ENCODE measurements at regions not wholly inside any gene's neighbourhood (a gene's known extent, or its start where the extent isn't known, plus 50 kb on each side); places are given as distances from the start of the nearest gene placed in this dataset.

DNA sequence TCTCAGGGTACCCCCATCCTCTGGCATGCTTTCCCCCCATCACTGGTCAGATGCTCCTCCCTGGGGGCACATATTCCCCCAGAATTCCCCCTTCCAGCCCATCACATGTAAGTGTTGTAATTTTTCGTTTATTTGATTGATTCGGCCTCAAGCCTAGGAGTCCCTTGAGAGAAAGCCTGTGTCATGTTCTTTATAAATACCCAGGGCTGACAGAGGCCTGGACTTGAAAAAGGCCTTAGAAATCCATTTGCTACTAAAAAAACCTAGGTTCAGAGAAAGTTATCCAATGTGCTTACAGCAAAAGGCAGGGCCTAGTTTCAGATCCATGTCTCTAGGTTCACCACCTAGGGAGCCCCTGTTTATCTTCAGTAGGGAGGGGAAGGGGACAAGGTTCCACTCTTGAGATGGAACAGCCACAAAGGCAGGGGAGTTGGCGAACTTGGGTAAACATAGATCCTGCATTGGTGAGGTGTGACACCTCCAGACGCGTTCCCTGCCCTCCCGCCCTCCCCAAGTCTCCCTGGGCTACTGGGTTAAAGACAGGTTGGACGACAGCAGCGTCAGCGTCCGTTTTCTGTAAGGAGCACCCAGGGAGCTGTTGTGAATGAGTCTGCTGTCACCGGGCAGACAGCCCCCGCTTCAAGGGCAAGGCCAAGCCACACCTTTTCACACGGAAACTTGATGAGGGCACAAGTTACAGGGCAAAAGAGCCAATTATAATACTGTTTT lies 147.8 kb downstream of the EN1 start:
- H3K4me1 ChIP-seq (ENCODE audit: control insufficient read depth, insufficient read depth, low read length, unreplicated experiment), result peaks cover 21% of the 10 kb centered on the region
- no peaks in the 10 kb centered on the region for H3K36me3 ChIP-seq (ENCODE audit: insufficient read depth, low read length)
- no peak overlapping the region for H3K27ac ChIP-seq (ENCODE audit: low read depth, low read length)
- no peaks in the 10 kb centered on the region for H3K79me2 ChIP-seq (ENCODE audit: control insufficient read depth, insufficient read depth, low read length, unreplicated experiment)
- H2AFZ ChIP-seq (ENCODE audit: low read length, unreplicated experiment), result no peak overlapping the region
- H3K27me3 ChIP-seq (ENCODE audit: insufficient read depth, low read length), result no peaks in the 10 kb centered on the region
- H3K4me3 ChIP-seq (ENCODE audit: low read depth, low read length), result no peak overlapping the region

- Histone ChIP-seq H3K27ac (ENCODE audit: low read depth, low read length) (no peak overlapping the region), H3K79me2 (ENCODE audit: control insufficient read depth, insufficient read depth, low read length, unreplicated experiment) (no peaks in the 10 kb centered on the region), H3K27me3 (ENCODE audit: insufficient read depth, low read length) (no peaks in the 10 kb centered on the region), H3K4me1 (ENCODE audit: control insufficient read depth, insufficient read depth, low read length, unreplicated experiment) (peaks cover 16% of the 10 kb centered on the region), H3K4me3 (ENCODE audit: low read depth, low read length) (no peak overlapping the region), H3K36me3 (ENCODE audit: insufficient read depth, low read length) (no peaks in the 10 kb centered on the region), H2AFZ (ENCODE audit: low read length, unreplicated experiment) (no peak overlapping the region)
Measured at GRCh38 chr2:118698564-118698963, 148.9 kb downstream of the EN1 start.

DNA sequence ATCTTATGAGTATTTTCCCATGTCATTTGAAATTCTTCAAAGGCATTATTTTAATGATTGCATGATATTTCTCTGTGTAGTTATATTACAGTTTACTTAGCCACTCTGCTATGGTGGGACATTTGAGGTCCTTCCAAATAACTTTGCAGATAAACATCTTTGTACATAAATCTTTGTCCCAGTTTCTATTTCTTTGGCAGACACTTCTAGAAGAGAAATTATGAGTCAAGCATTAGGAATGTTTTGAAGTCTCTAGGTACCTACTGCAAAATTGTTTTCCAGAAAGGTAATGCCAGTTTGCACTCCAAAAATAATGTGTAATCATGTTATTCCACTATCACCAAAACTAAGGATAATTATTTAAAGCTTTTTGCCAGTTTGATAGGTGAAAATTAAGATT lies 149.7 kb downstream of the EN1 start:
- H3K79me2 ChIP-seq (ENCODE audit: control insufficient read depth, insufficient read depth, low read length, unreplicated experiment), result no peaks in the 10 kb centered on the region
- no peak overlapping the region for H2AFZ ChIP-seq (ENCODE audit: low read length, unreplicated experiment)
- H3K4me3 ChIP-seq (ENCODE audit: low read depth, low read length), result no peak overlapping the region
- H3K27me3 ChIP-seq (ENCODE audit: insufficient read depth, low read length), result no peaks in the 10 kb centered on the region
- H3K4me1 ChIP-seq (ENCODE audit: control insufficient read depth, insufficient read depth, low read length, unreplicated experiment), result peaks cover 16% of the 10 kb centered on the region
- no peaks in the 10 kb centered on the region for H3K36me3 ChIP-seq (ENCODE audit: insufficient read depth, low read length)
- H3K27ac ChIP-seq (ENCODE audit: low read depth, low read length), result no peak overlapping the region

DNA sequence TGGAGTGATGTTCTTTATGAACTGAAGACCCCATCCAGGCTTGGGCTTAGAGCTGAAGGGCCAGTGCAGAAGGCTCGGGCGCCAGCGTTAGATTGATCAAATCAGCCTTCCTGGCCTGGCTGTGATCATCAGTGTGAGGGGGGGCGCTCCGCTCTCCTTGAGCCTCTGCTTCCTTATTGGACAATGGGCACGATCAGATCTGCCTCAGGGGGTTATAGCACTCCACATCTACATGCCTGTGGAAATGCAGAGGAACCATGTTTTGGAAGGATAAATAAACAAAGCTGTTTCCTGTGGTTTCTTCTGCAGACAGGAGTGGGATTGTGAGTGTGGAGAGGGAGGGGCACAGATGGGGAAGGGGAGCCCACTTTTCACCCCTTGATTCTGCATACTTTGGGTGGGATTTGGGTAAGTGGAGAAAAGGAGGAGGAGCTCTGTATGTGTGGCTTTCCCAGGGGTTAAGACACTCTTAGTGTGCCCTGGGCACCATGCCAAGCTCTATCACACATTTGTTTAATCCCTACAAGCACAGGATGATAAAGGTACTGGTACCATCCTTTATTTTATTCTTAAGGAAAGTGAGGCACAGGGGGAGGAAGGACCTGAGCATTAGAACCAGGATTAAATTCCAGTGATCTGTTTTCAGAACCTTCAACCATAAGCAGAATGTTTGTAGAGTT lies 150.5 kb downstream of the EN1 start:
- Histone ChIP-seq H3K27me3 (ENCODE audit: insufficient read depth, low read length) (no peaks in the 10 kb centered on the region), H3K27ac (ENCODE audit: low read depth, low read length) (no peak overlapping the region), H3K36me3 (ENCODE audit: insufficient read depth, low read length) (no peaks in the 10 kb centered on the region), H3K4me3 (ENCODE audit: low read depth, low read length) (no peak overlapping the region), H3K79me2 (ENCODE audit: control insufficient read depth, insufficient read depth, low read length, unreplicated experiment) (no peaks in the 10 kb centered on the region), H2AFZ (ENCODE audit: low read length, unreplicated experiment) (no peak overlapping the region), H3K4me1 (ENCODE audit: control insufficient read depth, insufficient read depth, low read length, unreplicated experiment) (peaks cover 16% of the 10 kb centered on the region)

GRCh38 chr2:118693287-118693822 lies 154.1 kb downstream of the EN1 start:
- Histone ChIP-seq H3K27ac (ENCODE audit: low read depth, low read length) (no peak overlapping the region), H2AFZ (ENCODE audit: low read length, unreplicated experiment) (no peak overlapping the region), H3K4me3 (ENCODE audit: low read depth, low read length) (no peak overlapping the region), H3K27me3 (ENCODE audit: insufficient read depth, low read length) (no peaks in the 10 kb centered on the region), H3K4me1 (ENCODE audit: control insufficient read depth, insufficient read depth, low read length, unreplicated experiment) (peaks cover 16% of the 10 kb centered on the region), H3K36me3 (ENCODE audit: insufficient read depth, low read length) (no peaks in the 10 kb centered on the region), H3K79me2 (ENCODE audit: control insufficient read depth, insufficient read depth, low read length, unreplicated experiment) (no peaks in the 10 kb centered on the region)

DNA sequence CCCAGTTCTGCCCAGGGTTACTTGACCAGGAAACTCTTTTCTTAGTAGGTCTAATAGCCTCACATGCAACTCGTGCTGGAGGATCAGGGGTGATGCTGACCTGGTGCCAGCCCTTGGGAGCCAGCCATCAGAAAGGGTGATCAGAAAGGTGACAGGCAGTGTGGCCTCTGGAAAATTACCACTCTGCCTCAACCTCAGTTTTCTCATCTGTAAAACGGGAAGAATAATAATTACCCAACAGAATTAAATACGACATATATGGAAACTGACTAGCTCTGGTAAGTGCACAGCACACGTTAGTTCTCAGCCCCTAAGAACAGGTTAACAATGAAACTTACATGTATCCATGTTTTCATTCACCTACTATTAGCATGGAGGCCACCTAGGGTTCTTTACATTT lies 157.6 kb downstream of the EN1 start:
- Histone ChIP-seq H3K27me3 (ENCODE audit: insufficient read depth, low read length) (no peaks in the 10 kb centered on the region), H3K27ac (ENCODE audit: low read depth, low read length) (no peak overlapping the region), H3K79me2 (ENCODE audit: control insufficient read depth, insufficient read depth, low read length, unreplicated experiment) (no peaks in the 10 kb centered on the region), H2AFZ (ENCODE audit: low read length, unreplicated experiment) (no peak overlapping the region), H3K4me3 (ENCODE audit: low read depth, low read length) (no peak overlapping the region), H3K4me1 (ENCODE audit: control insufficient read depth, insufficient read depth, low read length, unreplicated experiment) (peaks cover 16% of the 10 kb centered on the region), H3K36me3 (ENCODE audit: insufficient read depth, low read length) (no peaks in the 10 kb centered on the region)

- Histone ChIP-seq H3K27me3 (ENCODE audit: insufficient read depth, low read length) (no peaks in the 10 kb centered on the region), H2AFZ (ENCODE audit: low read length, unreplicated experiment) (no peak overlapping the region), H3K36me3 (ENCODE audit: insufficient read depth, low read length) (no peaks in the 10 kb centered on the region), H3K4me1 (ENCODE audit: control insufficient read depth, insufficient read depth, low read length, unreplicated experiment) (peaks cover 16% of the 10 kb centered on the region), H3K27ac (ENCODE audit: low read depth, low read length) (no peak overlapping the region), H3K79me2 (ENCODE audit: control insufficient read depth, insufficient read depth, low read length, unreplicated experiment) (no peaks in the 10 kb centered on the region), H3K4me3 (ENCODE audit: low read depth, low read length) (no peak overlapping the region)
Measured at GRCh38 chr2:118689456-118689855, 158.0 kb downstream of the EN1 start.

DNA sequence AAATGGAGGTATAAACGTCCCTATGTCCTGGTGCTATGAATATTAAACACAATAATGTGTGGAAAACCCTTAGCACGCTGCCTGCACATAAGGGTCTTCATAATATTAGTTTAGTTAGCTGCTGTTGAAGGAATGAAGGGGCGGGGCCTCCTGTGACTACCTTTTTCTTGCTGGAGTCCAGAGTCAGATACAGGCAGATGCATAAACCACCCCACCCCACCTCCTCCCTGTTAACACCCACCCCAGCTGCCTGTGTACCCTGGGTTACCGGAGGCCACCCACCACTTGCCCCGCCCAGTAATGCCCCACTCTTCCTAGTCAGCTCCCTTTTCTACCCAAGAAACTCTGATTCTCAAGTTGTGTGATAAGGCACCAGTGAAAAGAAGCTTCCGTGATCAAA lies 158.4 kb downstream of the EN1 start:
- Histone ChIP-seq H3K79me2 (ENCODE audit: control insufficient read depth, insufficient read depth, low read length, unreplicated experiment) (no peaks in the 10 kb centered on the region), H3K4me1 (ENCODE audit: control insufficient read depth, insufficient read depth, low read length, unreplicated experiment) (peaks cover 16% of the 10 kb centered on the region), H3K27me3 (ENCODE audit: insufficient read depth, low read length) (no peaks in the 10 kb centered on the region), H2AFZ (ENCODE audit: low read length, unreplicated experiment) (no peak overlapping the region), H3K4me3 (ENCODE audit: low read depth, low read length) (no peak overlapping the region), H3K36me3 (ENCODE audit: insufficient read depth, low read length) (no peaks in the 10 kb centered on the region), H3K27ac (ENCODE audit: low read depth, low read length) (no peak overlapping the region)

- Histone ChIP-seq H3K27ac (ENCODE audit: low read depth, low read length) (no peak overlapping the region), H3K36me3 (ENCODE audit: insufficient read depth, low read length) (no peaks in the 10 kb centered on the region), H2AFZ (ENCODE audit: low read length, unreplicated experiment) (no peak overlapping the region)
Measured at GRCh38 chr2:118687698-118688097, 159.8 kb downstream of the EN1 start.

DNA sequence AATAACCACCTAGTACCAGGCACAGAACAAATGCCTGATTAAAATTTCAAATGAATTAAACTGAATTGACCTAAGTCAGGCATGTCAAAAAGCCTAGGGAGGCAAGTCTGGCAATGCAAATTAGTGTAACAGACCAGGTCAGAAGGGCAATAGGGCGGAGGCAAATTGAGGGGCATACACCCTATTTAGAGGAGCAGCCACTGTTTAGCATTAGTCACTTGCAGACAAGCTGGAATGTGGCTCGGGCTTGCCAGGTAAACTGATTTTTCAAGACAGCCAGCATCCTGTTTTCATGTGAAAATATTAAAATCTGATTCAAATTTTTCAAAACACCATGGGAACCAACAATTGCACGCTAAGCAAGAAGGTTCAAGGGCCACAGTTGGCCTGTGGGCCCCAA lies 160.3 kb downstream of the EN1 start:
- no peaks in the 10 kb centered on the region for H3K36me3 ChIP-seq (ENCODE audit: insufficient read depth, low read length)
- no peak overlapping the region for H2AFZ ChIP-seq (ENCODE audit: low read length, unreplicated experiment)
- no peaks in the 10 kb centered on the region for H3K79me2 ChIP-seq (ENCODE audit: control insufficient read depth, insufficient read depth, low read length, unreplicated experiment)
- H3K4me3 ChIP-seq (ENCODE audit: low read depth, low read length), result no peak overlapping the region
- no peak overlapping the region for H3K27ac ChIP-seq (ENCODE audit: low read depth, low read length)
- no peaks in the 10 kb centered on the region for H3K27me3 ChIP-seq (ENCODE audit: insufficient read depth, low read length)
- peaks cover 16% of the 10 kb centered on the region for H3K4me1 ChIP-seq (ENCODE audit: control insufficient read depth, insufficient read depth, low read length, unreplicated experiment)

More at GRCh38 chr2:118687698-118688097, 159.8 kb downstream of the EN1 start:
- H3K4me3 ChIP-seq (ENCODE audit: low read depth, low read length), result no peak overlapping the region
- H3K27me3 ChIP-seq (ENCODE audit: insufficient read depth, low read length), result no peaks in the 10 kb centered on the region
- H3K79me2 ChIP-seq (ENCODE audit: control insufficient read depth, insufficient read depth, low read length, unreplicated experiment), result no peaks in the 10 kb centered on the region
- H3K4me1 ChIP-seq (ENCODE audit: control insufficient read depth, insufficient read depth, low read length, unreplicated experiment), result peaks cover 16% of the 10 kb centered on the region

DNA sequence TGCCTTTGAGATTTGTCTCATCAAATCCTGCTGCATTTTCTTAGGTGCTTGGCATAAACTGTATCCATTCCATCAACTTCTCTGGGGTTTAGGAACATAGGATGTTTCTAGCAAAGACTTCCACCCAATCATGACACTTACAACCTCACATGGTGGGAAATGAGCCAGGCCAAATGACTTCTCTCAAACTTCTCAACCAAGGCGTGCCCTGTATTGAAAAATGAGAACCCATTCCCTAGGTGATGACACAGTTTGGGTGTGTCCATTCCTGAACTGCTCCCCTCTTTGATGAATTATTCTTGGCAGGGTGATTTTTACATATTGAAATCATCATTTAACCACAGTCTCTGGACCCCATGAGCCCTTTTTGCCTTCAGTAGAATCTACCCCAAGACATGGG lies 161.1 kb downstream of the EN1 start:
- H3K27me3 ChIP-seq (ENCODE audit: insufficient read depth, low read length), result no peaks in the 10 kb centered on the region
- no peak overlapping the region for H2AFZ ChIP-seq (ENCODE audit: low read length, unreplicated experiment)
- no peak overlapping the region for H3K27ac ChIP-seq (ENCODE audit: low read depth, low read length)
- no peaks in the 10 kb centered on the region for H3K36me3 ChIP-seq (ENCODE audit: insufficient read depth, low read length)
- no peaks in the 10 kb centered on the region for H3K79me2 ChIP-seq (ENCODE audit: control insufficient read depth, insufficient read depth, low read length, unreplicated experiment)
- no peak overlapping the region for H3K4me3 ChIP-seq (ENCODE audit: low read depth, low read length)
- H3K4me1 ChIP-seq (ENCODE audit: control insufficient read depth, insufficient read depth, low read length, unreplicated experiment), result peaks cover 16% of the 10 kb centered on the region

Measured in ACC112 (cell line).